GM21515 (cell line): ENCODE measurements at regions not wholly inside any gene's neighbourhood (a gene's known extent, or its start where the extent isn't known, plus 50 kb on each side); places are given as distances from the start of the nearest gene placed in this dataset.

Experiments
- ATAC-seq: cut with Tn5 transposase; IDR thresholded peaks from one replicate; pipeline ENCODE4 v1.9.1; 2021; ENCODE audit not compliant: unreplicated experiment

DNA sequence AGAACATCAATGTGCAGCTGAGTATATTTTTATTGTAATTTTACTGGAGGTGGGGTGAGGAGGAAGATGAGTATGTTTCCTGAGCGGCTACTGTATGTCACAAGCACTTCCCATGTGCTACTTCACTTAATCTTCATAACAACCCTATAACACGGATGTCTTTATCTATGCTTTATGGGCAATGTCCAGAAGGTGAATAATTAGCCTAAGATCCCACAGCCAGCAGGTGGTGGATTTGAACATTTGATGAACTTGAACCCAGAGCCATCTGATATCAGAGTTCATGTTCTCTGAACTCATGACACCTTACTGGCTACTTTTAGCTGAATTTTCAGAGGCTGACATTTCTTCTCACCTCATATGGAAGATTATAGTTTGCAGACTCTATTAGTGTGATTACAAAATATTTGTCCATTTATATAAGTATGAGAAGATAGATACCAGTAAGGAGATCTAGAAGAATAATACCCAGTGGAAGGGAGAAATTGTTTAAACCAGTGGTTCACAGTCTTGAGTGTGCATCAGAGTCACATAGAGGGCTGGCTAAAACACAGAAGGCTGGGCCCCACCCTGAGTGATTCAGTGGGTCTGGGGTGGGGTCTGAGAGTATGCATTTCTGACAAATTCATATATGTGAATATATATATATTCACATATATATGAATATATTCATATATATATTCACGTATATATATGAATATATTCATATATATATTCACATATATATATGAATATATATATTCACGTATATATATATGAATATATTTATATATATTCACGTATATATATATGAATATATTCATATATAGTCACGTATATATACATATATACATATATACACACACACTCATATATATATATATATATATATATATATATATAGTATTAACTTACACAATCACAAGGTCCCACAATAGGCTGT is 164.4 kb upstream of the NR3C1 start:
- ATAC-seq, result no peak

DNA sequence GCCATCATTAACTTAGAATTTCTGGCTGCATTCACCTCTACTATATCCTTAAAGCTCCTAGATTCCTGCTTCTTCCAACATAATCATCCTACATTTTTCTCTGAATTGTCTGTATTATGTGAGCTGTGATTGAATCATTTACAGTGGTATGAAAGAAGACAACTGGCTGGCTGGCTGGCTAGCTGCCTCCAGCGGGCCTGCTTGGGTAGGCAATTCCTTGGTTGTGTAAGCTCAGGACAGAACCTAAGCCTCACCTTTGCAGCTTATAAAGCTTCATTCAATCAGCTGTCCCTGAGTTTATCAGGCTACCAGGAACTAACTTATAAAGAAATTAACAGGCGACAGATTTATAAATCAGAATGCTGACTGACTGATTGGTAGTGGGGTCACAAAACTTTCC is 162.7 kb upstream of the NR3C1 start:
- ATAC-seq, result no peak

DNA sequence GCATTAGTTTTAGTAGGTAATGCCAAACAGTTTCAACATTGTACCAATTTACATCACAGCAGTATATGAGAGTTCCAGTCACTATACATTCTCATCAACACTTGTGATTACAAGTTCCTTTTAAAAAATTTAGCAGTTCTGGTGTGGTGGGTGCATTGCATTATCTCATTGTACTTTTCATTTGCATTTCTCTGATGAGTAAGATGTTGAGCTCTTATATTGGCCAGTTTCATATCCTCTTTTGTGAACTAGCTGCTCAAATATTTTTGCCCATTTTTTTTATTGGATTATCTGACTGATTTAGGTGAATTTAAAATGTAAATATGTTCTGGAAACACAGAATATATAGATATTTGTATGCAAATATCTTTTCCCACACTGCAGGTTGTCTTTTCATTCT is 160.9 kb upstream of the NR3C1 start:
- peak; percentile 98 for ATAC-seq

DNA sequence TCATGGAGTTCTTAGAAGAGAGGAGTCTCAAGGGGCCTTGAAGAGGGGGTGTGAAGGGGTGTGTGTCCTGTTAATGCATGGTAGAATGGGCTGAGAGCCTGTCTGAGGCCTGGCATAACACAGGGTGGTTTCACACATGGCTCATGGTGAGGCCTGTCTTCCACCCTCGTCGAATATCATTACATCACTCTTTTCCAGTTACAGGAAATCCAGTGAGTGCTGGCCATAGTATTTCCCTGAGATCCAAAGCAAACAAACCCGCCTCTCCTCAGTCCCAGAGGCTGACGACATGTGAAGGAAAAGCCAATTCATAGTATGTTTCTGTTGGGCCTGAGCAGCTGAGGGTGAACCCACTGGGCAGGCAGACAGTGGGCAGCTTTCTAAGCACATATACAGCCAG is 159.4 kb upstream of the NR3C1 start:
- ATAC-seq, result no peak

DNA sequence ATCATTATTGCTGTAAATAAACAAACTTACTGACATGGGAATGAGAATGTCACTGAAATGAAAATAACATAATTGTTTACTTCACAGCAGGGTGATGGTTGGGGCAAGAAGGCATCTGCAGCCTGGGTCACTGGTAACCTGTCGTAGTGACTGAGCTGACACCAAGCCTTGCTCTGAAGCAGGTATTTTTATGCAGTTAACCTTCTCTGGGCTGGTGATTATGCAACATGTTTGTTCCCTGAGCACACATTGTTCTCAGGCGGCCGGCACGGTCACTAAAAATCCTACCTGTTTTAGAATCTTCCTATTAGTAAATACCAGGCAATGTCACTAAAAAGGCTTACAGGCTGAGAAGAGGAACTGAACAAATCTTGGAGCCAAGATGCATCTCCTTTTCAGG is 157.7 kb upstream of the NR3C1 start:
- no peak for ATAC-seq

DNA sequence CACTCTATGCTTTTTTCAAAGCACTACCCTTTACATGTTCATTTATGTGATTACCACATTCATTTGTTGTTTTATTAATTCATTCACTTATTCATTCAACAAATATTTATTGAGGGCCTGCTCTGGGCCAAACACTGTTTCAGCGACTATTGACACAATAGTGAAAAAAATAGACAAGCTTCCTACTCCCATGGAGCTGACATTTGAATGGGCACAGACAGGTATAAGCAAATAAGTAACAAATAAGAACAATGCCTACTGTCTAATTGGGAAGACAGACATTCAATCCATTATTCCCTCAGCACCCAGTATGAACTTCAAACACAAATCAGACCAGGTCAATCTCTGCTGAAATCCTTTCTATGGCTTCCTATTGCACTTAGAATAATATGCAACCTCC is 156.9 kb upstream of the NR3C1 start:
- ATAC-seq, result no peak

DNA sequence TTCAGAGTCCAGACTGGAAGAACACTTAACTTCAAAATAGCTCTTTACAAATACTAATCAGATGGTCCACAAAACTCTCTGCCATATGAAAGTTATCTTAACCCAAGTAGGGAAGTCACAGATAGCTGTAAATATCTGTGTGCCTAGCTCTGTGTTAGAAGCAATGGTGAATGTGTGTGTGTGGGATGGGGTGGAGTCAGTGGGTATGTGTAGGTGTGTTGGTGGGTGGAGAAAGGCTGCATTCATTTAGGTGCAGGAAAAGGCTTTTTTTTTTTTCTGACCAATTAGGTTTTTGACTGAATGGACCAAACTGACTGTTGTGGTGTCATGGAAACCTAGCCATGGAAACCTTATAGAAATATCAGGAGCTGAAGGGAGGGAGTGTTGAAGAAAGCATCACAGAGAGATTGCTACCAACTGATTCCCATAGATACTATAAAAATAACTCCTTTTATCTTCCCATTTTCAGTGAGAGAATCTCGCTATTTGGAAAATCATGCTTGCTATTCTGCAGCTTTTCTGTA is 156.2 kb upstream of the NR3C1 start:
- no peak for ATAC-seq

DNA sequence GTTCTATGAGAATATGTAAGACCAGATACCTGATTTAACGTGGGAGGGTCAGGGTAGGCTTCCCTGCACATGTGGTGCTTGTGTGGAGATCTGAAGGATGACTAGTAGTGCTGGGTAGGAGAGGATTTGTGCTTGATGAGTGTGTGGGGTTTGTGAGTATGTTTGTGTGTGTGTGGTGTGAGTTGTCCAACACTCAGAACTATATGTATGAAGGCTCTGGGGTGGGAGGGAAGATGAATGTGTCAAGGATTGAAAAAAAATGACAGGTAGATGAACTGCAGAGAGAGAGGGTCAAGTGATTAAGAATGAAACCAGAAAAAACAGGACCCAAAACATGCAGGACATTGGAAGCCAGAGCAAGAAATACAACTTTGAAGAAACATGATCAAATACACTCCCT is 154.6 kb upstream of the NR3C1 start:
- no peak for ATAC-seq

DNA sequence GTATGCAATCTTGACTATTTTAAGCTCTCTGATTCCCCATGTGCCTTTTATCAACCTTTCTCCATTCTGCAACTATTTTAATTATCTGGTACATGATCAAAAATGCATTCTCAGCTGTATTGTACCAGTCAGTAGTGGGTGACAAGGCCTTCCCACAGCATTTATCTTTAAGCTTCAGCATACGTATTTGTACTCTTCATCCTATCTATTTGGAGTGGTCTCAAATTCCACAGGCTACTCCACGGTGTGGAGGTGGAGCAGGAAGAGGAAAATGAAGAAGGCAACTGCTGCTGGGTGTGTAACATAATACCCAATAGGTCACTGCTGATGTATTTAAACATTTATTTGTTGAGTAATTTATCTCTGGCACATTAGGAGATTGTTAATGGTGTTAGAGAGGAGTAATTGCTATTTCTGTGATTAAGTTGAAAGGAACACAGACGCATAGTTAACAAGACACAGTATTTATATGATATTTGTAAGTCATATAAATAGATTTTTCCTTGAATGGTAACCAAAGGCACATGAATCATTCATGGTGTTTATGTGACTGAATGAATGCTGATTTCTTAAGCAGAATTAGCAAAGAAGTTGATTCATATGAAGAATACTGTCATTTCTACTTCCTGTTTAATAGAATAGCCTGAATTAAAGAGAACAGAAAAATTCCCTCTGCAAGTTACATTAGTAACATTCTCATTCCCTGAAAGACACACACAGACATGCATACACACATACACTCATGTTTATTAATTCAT is 153.8 kb upstream of the NR3C1 start:
- ATAC-seq, result no peak

DNA sequence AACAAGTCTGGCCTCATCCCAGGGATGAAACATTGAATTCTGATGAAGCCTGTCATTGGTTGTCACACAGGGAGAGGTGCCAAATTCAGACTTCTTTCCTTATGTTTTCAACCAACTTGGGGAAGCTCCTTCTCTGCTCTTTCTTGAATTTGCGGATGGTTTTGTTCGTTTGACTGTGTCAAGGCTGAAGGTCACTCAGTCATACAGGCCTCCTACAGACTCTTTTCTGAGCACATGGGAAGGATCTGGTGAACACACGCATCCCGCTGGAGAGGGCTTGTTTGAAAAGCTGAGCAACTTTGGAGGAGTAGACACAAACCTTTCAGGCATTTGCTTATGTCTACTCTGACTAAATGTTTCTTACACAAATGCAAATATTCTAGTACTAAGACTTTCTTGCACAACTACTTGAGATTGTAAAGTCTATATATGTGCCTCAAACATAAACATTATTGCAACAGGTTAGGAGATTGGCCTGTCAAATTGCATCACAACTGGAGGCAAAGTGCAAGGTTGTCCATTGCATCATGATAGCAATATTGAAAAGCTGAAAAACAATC is 151.5 kb upstream of the NR3C1 start:
- no peak for ATAC-seq

DNA sequence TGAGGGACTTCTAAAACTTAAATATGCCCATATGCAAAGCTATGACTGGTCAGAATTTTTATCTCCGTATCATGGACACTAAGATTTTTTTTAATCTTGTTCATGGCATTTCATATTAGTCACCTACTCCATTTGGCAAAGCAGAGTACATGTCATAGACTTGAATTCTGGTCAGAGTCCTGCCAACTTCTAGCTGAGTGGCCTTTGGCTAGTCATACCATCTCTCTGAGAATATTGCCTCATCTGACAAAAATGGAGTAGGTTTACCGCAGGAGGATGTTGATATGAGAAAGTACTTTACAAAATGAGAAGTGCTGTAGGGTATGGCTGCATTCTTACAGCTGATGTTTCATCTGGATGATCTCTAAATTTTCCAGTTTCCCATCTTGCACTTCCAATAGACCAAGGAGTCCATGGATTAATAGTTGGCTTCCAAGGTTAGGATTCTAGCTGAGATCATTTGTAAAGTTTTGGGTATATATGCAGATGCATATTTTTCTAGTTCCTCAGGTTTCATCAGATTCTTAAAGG is 150.8 kb upstream of the NR3C1 start:
- no peak for ATAC-seq

DNA sequence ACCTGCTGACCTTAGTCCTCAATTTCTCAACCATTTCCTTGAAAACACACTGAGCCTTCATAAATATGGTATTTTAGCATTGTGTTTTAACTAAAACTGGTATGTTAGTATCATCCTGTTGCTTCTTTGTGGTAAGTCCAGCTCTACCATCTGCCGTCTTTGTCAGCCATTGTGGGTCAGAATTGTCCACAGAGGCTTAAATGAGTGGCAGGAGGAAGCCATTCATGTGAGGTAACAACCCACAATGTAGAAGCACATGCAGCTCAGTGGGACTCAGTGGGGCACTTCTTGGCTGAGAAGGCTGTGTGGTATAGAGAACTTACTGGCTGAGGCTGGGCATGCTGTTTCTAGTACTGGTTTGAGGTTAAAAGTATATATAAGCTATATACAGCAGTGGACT is 149.2 kb upstream of the NR3C1 start:
- ATAC-seq, result no peak

DNA sequence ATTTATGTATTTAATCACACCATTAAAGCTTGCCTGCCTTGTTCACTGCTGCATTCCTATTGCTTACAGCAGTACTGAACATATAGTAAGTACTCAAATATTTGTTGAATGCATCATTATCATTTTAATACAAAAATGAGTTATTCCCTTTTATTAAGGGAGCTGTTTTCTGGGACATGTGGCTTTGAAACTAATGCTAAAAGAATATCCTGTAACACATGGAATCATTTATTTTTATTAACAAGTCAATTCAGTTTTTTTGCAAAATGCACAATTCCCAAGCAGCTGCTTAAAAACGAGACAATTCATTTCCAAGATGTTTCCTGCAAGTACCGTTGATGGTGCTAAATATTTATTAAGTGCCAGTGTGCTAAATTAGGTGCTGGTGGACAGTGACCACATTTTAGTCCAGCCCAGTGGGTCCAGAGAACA is 148.3 kb upstream of the NR3C1 start:
- no peak for ATAC-seq

DNA sequence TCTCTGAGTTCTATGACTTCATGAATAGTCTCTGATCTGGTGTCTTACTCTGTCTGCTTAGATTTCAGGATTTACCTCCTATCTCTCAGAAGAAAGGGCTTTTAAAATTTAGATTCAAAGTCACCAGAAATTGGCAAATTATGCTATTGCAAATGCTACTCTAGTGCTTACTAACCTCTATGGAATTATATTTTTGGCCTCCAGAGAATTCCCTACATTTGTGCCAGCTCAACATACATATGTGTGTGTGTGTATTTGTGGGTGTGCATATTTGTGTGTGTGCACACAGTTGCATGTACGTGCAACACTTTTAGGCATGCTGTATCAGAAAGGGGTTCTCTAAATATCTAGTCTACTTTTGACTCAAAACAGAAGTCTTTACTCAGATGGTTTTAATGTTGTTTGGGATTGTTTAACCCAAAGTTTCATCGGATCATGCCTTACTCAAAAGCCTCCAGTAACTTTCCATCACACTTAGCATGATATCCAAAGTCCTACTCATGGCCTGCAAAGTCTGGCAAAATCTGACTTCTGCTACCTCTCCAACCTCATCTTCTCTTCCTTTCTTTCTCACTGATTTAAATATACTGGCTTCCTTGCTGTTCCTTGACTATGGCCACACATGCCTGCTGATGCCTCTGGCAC is 147.6 kb upstream of the NR3C1 start:
- no peak for ATAC-seq

DNA sequence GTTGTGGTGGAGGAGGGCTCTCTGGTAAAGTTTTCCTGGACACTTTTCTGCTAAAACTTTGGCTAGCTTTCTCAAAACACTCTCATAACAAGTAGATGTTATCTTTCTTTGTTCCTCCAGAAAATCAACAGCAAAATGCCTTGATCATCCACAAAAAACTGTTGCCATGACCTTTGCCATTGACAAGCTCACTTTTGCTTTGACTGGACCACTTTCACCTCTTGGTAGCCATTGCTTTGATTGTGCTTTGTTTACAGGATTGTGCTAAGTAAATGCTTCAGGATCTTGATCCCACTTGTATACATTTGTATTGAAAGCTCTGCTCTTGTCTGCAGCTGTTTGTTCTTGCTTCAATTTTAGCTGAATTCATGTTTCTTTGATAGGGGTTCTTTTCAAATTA is 143.9 kb upstream of the NR3C1 start:
- ATAC-seq, result no peak

DNA sequence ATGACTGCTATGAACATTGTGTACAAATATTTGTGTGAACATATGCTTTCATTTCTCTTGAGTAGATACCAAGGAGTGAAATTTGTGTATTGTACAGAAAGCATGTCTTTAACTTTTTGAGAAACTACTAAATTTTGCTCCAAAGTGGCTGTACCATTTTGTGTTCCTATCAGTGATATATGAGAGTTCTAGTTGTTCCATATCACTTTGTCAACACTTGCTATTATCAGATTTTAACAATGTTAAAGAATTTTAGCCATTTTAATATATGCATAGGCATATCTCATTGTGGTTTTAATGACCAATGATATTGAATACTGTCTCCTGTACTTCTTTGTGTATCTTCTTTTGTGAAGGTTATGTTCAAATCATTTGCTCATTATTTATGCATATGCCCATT is 142.9 kb upstream of the NR3C1 start:
- no peak for ATAC-seq

DNA sequence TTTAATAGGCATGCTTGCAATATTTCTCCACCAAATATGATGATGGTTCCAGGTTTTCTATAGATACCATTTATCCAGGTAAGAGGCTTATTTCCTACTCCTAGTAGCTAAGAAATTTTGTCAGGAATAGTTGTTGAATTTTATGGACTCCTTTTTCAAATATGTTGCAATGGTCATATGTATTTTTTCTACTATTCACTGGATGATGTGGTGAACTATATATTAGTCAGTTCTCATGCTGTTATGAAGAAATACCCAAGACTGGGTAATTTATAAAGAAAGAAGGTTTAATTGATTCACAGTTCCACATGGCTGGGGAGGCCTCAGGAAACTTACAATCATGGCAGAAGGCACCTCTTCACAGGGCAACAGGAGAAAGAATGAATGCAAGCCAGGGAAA is 141.1 kb upstream of the NR3C1 start:
- ATAC-seq, result no peak

DNA sequence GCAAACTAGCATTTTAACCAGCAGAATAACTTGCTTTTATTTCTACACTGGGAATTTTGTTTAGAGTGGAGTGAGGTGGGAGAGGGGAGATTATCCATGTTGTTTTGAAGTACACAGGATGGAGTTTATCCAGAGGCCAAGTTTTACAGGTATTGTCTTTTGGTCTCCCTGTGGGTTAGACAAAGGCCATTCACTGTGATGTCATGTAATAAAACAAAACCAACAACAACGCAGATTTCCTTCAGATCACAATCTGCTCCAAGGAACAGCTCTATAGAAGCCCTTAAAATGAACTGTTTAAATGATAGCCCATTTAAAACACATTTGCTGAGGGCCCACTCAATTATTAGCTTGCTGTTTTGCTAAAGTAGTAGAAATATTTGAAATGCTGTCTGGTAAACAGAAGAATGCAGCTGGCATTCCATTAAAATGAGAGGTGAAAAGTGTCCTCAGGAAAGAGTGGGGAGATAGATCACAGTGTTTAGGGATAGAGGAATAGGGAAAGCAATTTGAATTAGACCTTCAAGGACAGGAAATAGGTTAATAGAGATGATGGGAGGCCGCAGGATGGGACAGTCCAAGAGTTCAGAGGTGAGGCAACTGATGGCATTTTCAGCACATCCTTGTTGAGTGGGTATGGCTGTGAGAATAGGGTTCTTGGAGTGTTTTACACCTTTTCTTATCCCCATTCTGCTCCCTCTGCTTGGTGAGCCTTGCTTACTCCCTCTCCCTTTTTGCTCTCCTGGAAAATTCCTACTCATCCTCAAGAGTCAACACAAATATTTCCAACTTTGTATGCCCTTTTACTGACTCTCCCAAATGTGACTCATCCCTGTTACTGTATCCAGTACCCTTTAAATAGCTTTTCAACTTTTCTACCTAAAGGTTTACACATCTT is 140.1 kb upstream of the NR3C1 start:
- ATAC-seq, result no peak

DNA sequence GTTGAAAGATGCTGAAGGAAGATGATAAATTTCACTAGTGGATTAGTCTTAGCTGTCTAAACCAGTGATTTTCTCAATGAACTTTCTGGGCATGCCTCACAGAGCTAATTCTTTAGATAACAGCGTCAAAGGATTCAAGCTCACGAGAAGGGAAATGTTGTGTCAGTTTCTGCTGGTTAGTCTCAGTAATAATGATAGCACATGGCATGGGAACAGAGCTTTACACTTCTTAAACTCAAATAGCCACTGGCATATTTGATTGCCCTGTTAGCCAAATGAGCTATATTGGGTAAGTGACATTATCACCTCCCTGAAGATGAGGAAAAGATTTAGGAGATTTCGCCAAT is 139.3 kb upstream of the NR3C1 start:
- no peak for ATAC-seq
